GM18507 (cell line): ENCODE measurements at regions not wholly inside any gene's neighbourhood (a gene's known extent, or its start where the extent isn't known, plus 50 kb on each side); places are given as distances from the start of the nearest gene placed in this dataset.

Experiments used
- DNase-seq: peaks from one replicate; pipeline ENCODE4 v3.0.0; 2011; ENCODE audit warnings: low read depth; ENCODE audit not compliant: insufficient read length; ENCODE audit errors: extremely low spot score
- FAIRE-seq: peaks from 2 replicates; lab custom pipeline; 2011; peaks lifted over from hg19 to GRCh38; lab: Jason Lieb, UNC

- DNase-seq: no peak
- no peak for FAIRE-seq
Observed at GRCh38 chr5:39502704-39503103, 77.9 kb upstream of the DAB2 start.

DNA sequence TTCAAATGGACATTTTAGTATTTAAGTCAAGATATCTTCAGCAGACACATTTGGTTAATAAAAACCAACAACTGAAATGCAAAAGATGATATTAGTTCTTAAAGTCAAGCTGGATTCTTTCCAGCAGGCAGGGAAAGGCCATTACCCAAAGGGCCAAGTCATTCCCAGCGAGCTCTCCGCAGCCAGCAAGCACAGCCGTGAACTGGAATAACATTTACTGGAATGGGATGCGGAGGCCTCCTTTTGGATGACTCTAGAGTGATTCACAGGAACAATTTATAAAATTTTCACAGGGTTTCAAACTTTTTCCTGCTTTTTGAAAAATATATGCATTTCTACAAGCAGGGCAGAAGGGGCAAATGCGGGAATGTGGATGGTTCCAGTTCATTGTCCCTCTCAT is 76.6 kb upstream of the DAB2 start:
- DNase-seq (no peak), FAIRE-seq (no peak)

DNA sequence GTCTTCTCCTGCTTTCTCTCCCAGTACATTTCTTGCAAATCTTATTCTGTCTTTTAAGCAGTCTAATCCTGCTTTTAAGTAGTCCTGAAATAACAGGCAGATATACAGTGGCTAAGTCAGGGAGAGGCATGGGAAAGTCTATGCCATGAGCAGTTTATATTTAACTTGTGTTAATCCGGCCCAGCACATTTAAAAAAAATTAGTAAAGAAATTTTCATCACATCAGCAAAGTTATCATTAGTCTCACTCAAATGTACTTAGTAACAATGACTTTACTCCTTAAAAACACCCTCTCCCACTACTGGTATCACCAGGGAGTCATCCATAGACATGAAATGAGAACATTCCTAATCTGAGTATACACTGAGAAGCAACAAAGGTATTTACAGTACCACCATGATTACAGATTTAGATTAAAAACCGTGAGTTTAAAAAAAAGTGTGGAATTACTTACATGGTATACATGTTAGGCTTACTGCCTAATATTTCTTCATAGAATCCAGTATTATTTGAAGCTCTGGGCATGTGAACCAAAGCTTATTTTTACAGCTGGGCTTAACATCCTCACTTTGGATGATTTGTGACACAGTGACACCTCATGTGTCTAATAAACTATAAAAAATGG is 75.9 kb upstream of the DAB2 start:
- DNase-seq (no peak), FAIRE-seq (no peak)

GRCh38 chr5:39498278-39498952 is 73.6 kb upstream of the DAB2 start:
- FAIRE-seq: no peak
- no peak for DNase-seq

- no peak for DNase-seq
- no peak for FAIRE-seq
Observed at GRCh38 chr5:39497322-39497721, 72.5 kb upstream of the DAB2 start.

DNA sequence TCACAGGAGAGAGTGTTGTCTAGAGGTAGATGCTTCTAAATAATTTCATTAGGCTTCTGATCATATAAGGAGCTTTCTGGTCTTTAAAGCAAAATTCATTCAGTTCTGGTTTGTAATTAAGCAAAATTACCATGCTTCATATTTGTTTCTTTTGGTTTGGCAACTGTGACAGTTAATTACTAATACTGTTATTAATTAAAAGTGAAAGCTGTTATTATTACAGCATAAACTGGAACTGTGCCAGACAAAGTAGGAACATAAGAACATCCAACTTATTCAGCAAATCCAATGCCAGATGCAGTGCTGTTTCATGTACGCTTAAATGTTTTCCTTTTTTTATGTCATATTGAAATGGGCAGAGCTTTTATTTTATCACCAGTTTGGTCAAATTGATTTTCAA is 70.4 kb upstream of the DAB2 start:
- FAIRE-seq (no peak), DNase-seq (no peak)

GRCh38 chr5:39494534-39494933 is 69.8 kb upstream of the DAB2 start:
- no peak for FAIRE-seq

GRCh38 chr5:39494107-39494510 is 69.3 kb upstream of the DAB2 start:
- no peak for FAIRE-seq

More at GRCh38 chr5:39494534-39494933, 69.8 kb upstream of the DAB2 start:
- no peak for DNase-seq

GRCh38 chr5:39491210-39491609 is 66.4 kb upstream of the DAB2 start:
- DNase-seq: no peak
- no peak for FAIRE-seq

More at GRCh38 chr5:39494107-39494510, 69.3 kb upstream of the DAB2 start:
- no peak for DNase-seq

DNA sequence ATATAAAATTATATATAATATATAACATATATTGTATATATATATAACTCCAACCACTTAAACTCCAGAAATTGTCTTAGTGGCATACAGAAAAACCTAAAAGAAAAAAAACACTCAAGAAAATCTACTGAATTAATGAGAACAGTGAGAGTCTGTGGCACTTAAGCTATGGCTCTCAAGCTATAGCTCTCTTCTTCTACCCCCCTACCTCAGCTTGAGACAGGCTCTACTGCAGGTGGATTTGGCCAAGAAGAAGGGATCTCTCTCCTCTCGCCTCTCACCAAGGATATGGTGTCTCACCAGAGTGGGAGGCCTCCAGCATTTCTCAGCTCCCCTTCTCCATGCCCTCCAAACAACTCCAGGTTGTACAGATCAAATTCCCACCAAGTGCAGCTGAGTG is 64.5 kb upstream of the DAB2 start:
- FAIRE-seq (no peak), DNase-seq (no peak)

DNA sequence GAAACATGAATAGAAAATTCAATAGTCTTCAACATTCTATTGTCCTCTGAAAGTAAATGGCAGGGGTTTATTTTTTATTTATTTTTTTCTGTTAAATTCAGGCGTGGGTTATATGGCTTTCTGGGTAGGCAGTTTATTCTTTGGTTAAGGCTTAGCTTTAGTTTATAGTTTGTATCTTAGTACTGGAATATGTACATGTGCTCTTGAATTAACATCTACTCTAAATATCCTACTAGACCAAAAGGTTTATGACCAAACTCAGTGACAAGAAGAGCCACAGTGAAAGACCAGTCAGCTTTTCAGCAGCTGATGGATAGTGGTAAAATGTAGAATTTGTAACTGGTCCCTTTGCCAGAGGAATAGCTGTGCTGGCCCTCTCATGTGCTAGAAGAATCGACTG is 62.0 kb upstream of the DAB2 start:
- FAIRE-seq (no peak), DNase-seq (no peak)

GRCh38 chr5:39486361-39486760 is 61.6 kb upstream of the DAB2 start:
- no peak for FAIRE-seq
- no peak for DNase-seq

DNA sequence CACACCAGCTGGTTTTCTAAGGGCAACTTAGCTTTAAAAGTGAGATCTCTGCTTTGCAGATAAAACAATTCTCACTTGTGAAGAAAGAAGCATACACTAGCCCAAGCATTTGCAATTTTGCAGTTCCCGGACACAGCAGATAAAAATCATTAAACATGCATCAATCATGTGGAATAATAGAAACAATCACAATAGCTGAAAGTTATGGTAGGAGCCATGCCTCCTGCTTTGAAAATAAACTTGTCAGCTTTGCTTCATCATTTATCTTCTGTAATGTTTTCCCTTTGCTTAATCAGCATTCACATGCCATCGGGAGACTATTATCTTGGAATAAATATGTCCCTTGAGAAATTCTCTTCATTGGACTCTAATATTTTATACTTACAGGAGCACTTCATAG is 60.3 kb upstream of the DAB2 start:
- DNase-seq (no peak), FAIRE-seq (no peak)

GRCh38 chr5:39484673-39485072 is 59.9 kb upstream of the DAB2 start:
- DNase-seq (no peak), FAIRE-seq (no peak)

DNA sequence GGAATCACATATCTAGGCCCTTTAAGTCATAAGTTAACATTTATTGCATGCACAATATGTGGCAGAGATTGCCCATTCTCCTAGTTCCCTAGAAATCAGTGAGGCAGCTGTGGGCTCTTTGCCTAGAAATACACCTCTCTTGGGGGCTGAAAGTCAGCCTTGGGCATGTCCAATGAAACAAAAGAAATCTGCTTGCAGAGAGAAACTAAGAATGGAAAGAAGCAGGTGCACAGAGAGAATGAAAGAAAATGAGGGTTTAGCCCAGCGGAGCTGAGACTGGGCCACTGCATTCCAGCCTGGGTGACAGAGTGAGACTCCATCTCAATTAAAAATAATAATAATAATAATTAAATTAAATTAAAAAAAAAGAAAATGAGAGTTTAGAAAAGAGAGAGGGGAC is 57.3 kb upstream of the DAB2 start:
- DNase-seq (no peak), FAIRE-seq (no peak)

DNA sequence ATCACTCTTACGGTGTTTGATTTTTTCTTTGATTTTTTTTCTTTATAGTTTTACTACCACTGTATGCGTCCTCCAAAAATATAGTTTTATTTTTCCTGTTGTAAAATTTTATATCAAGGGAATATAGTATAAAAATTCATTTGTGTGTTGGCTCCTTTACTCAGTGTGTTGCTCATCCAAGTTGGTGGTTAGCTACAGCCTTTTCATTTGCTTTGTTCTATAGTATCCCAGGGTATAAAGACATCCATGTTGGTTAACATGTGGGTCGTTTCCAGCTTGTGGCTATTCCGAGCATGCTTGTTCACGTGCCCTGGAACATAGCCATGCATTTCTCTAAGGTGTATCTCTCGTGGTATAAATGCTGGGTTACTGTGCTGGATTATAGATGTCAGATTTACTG is 54.8 kb upstream of the DAB2 start:
- no peak for FAIRE-seq

GRCh38 chr5:39478863-39479262 is 54.1 kb upstream of the DAB2 start:
- FAIRE-seq (no peak), DNase-seq (no peak)

More for the DNA sequence above, 54.8 kb upstream of the DAB2 start:
- DNase-seq: no peak

- no peak for DNase-seq
- FAIRE-seq: no peak
Observed at GRCh38 chr5:39476843-39477220, 52.1 kb upstream of the DAB2 start.

DNA sequence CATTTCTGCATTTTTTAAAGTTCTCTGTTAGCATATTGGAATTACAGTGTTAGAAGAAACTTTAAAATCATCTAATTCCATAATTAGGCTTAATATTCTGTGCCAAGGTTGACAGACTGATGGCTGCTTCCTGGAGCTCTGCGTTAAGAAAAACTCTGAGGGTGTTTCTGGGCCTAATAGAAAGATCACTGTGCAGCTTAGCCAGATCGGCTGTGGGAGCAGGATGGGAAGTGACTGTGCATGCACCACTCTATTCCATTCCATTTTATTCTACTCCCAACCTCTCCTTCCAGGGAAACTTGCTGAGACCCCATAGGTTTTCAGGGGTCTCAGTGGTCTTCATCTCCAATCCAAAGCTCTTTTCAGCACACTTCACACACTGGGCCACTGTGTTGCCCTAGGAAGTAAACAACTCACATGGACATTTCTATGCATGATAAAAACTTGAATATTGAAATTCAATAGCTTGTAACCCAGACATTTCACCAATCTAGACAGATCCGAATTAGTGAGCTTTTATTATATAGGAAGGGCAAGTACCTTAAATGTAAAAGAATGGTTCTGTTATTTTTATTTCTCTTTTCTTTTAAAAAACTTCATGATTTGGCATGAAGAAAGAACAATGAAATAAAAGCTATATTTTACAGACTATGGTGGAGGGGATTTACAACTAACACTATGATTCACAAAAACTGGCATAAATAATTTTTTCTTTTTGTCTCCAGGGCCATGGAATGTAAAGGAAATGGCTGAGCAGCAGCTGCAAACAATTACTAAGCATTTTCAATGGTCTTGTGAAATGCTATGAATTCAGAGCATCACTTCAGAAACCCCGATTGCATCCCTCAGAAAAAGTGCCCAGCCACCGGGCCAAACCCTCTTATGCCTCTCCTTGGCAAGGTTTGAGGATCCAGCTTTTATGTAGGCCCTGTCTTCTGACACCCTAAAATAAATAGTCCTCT is 51.4 kb upstream of the DAB2 start:
- FAIRE-seq (no peak), DNase-seq (no peak)

DNA sequence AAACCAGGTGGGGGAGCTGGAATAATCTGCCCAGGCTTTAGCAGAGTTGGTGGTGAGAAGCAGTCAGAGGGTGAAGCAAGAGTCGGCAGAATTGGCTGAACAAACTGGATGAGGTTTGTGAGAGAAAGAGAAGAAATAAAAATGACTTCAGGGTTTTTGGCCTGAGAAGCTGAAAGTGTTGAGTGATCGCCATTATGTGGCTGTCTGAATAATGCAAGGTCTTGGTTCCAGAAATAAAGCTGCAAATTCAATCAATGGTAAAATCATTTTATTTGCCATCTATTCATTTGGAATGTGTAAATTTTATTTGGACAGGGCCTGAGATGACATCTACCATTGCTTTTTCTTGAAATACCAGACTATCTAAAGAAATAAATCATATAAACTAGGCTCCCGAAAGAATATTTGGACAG is 50.4 kb upstream of the DAB2 start:
- DNase-seq (no peak), FAIRE-seq (no peak)
